HEK293 (cell line): ENCODE measurements at regions not wholly inside any gene's neighbourhood (a gene's known extent, or its start where the extent isn't known, plus 50 kb on each side); places are given as distances from the start of the nearest gene placed in this dataset.

Source experiments
- CTCF ChIA-PET: fragments of 350-600 bp; formaldehyde crosslinking; extraction: SDS; loops from one replicate; lab custom pipeline; 2021; ENCODE audit warnings: antibody characterized with exemption; lab: Yijun Ruan, JAX
- POLR2A ChIA-PET: fragments of 300-600 bp; formaldehyde crosslinking; extraction: SDS; loops from one replicate; lab custom pipeline; 2020; ENCODE audit warnings: antibody characterized with exemption, inconsistent platforms; lab: Yijun Ruan, JAX
- H3K27ac ChIP-seq: fragments of 200-500 bp; sonication (Bioruptor generic); 2 replicates; pipeline ENCODE4 v1.5.1; 2014; ENCODE audit warnings: low read depth, low read length, control low read depth, inconsistent platforms; ENCODE audit errors: extremely low read depth
- H3K36me3 ChIP-seq, 2 experiments: fragments of 200-500 bp in 1 of 2; sonication (Bioruptor generic) in 1 of 2; 1 replicate in 1 of 2; 2 replicates in 1 of 2; pipeline ENCODE4 v1.5.1; 2014 to 2017; ENCODE audit warnings: inconsistent platforms in 2 of 2, low read length in 2 of 2; ENCODE audit not compliant: control insufficient read depth in 2 of 2, insufficient read depth in 1 of 2
- H3K4me1 ChIP-seq: fragments of 200-500 bp; sonication (Bioruptor generic); 2 replicates; pipeline ENCODE4 v1.5.1; 2014; ENCODE audit warnings: mild to moderate bottlenecking, low read length, inconsistent platforms; ENCODE audit not compliant: control insufficient read depth, insufficient read depth
- H3K4me3 ChIP-seq: 2 replicates; pipeline ENCODE4 v1.5.1; 2011; ENCODE audit warnings: low read depth, mild to moderate bottlenecking, control low read depth, low read length, moderate library complexity
- H3K9me3 ChIP-seq: fragments of 200-500 bp; sonication (Bioruptor generic); 2 replicates; pipeline ENCODE4 v1.5.1; 2014; ENCODE audit warnings: low read depth, low read length, inconsistent platforms; ENCODE audit not compliant: control insufficient read depth, insufficient read depth
- GLI4 ChIP-seq: fragments of 450-650 bp; formaldehyde crosslinking; IDR thresholded peaks from 2 replicates; pipeline ENCODE4 v1.5.1; 2016; ENCODE audit warnings: missing biosample characterization, missing genetic modification characterization
- KLF10 ChIP-seq: fragments of 450-650 bp; IDR thresholded peaks from 2 replicates; pipeline ENCODE4 v1.5.1; 2018; ENCODE audit warnings: missing biosample characterization, mild to moderate bottlenecking, missing genetic modification characterization
- OVOL3 ChIP-seq: fragments of 450-650 bp; formaldehyde crosslinking; IDR thresholded peaks from 2 replicates; pipeline ENCODE4 v1.5.1; 2016; ENCODE audit warnings: missing biosample characterization, missing genetic modification characterization
- PRDM2 ChIP-seq: fragments of 450-650 bp; formaldehyde crosslinking; IDR thresholded peaks from 2 replicates; pipeline ENCODE4 v1.5.1; 2016; ENCODE audit warnings: missing biosample characterization, missing genetic modification characterization, borderline replicate concordance
- ZBTB17 ChIP-seq: fragments of 450-650 bp; formaldehyde crosslinking; IDR thresholded peaks from 2 replicates; pipeline ENCODE4 v1.5.1; 2016; ENCODE audit warnings: missing biosample characterization, missing genetic modification characterization
- ZEB2 ChIP-seq: fragments of 450-650 bp; formaldehyde crosslinking; IDR thresholded peaks from 2 replicates; pipeline ENCODE4 v1.5.1; 2016; ENCODE audit warnings: missing biosample characterization, missing genetic modification characterization
- ZNF140 ChIP-seq: fragments of 450-650 bp; formaldehyde crosslinking; IDR thresholded peaks from 2 replicates; pipeline ENCODE4 v1.5.1; 2016; ENCODE audit warnings: missing biosample characterization, missing genetic modification characterization
- ZNF324 ChIP-seq: fragments of 450-650 bp; formaldehyde crosslinking; IDR thresholded peaks from 2 replicates; pipeline ENCODE4 v1.5.1; 2016; ENCODE audit warnings: missing biosample characterization, missing genetic modification characterization
- ZNF335 ChIP-seq: fragments of 450-650 bp; formaldehyde crosslinking; conservative IDR thresholded peaks from 2 replicates; pipeline ENCODE4 v1.5.1; 2016; ENCODE audit warnings: missing biosample characterization, missing genetic modification characterization
- ZNF404 ChIP-seq: fragments of 450-650 bp; formaldehyde crosslinking; IDR thresholded peaks from 2 replicates; pipeline ENCODE4 v1.5.1; 2017; ENCODE audit warnings: missing biosample characterization, missing genetic modification characterization
- ZNF433 ChIP-seq: fragments of 450-650 bp; formaldehyde crosslinking; IDR thresholded peaks from 2 replicates; pipeline ENCODE4 v1.5.1; 2016; ENCODE audit warnings: missing biosample characterization, missing genetic modification characterization, low read depth
- ZNF626 ChIP-seq: fragments of 450-650 bp; sonication (Bioruptor Pico); formaldehyde crosslinking; IDR thresholded peaks from 2 replicates; pipeline ENCODE4 v1.5.1; 2018; ENCODE audit warnings: missing biosample characterization, missing genetic modification characterization, inconsistent platforms
- ZNF707 ChIP-seq: fragments of 450-650 bp; formaldehyde crosslinking; IDR thresholded peaks from 2 replicates; pipeline ENCODE4 v1.5.1; 2016; ENCODE audit warnings: missing biosample characterization, missing genetic modification characterization
- ZNF830 ChIP-seq: fragments of 450-650 bp; IDR thresholded peaks from 2 replicates; pipeline ENCODE4 v1.5.0; 2018; ENCODE audit warnings: missing biosample characterization, missing genetic modification characterization, low read depth, mild to moderate bottlenecking, moderate library complexity
- ZSCAN23 ChIP-seq: fragments of 450-650 bp; formaldehyde crosslinking; IDR thresholded peaks from 2 replicates; pipeline ENCODE4 v1.5.1; 2016; ENCODE audit warnings: missing biosample characterization, missing genetic modification characterization
- TF ChIP-seq, protein P1 (sequence below): fragments of 450-650 bp; formaldehyde crosslinking; IDR thresholded peaks from 2 replicates; pipeline ENCODE4 v1.5.1; 2016; ENCODE audit warnings: missing biosample characterization, missing genetic modification characterization
- TF ChIP-seq, protein P2 (sequence below): fragments of 450-650 bp; formaldehyde crosslinking; IDR thresholded peaks from 2 replicates; pipeline ENCODE4 v1.5.1; 2016; ENCODE audit warnings: missing biosample characterization, missing genetic modification characterization
- TF ChIP-seq, protein P3 (sequence below): fragments of 450-650 bp; formaldehyde crosslinking; IDR thresholded peaks from 2 replicates; pipeline ENCODE4 v1.5.1; 2016; ENCODE audit warnings: missing biosample characterization, missing genetic modification characterization
- TF ChIP-seq, protein P4 (sequence below): fragments of 450-650 bp; formaldehyde crosslinking; IDR thresholded peaks from 2 replicates; pipeline ENCODE4 v1.5.1; 2016; ENCODE audit warnings: missing biosample characterization, missing genetic modification characterization

DNA sequence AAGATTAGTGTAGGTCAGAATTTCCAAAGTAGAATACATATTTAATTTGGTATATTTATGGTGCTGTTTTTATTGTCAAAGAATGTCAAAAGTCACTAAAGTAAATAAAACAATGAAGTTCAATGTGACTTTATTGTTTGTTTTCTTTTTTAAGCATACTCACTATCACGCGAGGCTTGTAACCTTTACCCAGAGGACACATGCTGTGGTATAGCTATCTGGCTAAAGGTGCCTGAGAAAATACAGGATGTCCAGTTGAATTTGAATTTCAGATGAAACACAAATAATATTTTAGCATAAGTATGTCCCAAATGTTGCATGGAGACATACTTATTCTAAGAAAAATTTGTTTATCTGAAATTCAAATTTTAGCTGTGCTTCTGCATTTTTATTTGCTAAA is 103.3 kb upstream of the KLF7 start (continued):
- no peak for TF ChIP-seq PRDM2
- TF ChIP-seq, all 188 proteins: peak for 0

DNA sequence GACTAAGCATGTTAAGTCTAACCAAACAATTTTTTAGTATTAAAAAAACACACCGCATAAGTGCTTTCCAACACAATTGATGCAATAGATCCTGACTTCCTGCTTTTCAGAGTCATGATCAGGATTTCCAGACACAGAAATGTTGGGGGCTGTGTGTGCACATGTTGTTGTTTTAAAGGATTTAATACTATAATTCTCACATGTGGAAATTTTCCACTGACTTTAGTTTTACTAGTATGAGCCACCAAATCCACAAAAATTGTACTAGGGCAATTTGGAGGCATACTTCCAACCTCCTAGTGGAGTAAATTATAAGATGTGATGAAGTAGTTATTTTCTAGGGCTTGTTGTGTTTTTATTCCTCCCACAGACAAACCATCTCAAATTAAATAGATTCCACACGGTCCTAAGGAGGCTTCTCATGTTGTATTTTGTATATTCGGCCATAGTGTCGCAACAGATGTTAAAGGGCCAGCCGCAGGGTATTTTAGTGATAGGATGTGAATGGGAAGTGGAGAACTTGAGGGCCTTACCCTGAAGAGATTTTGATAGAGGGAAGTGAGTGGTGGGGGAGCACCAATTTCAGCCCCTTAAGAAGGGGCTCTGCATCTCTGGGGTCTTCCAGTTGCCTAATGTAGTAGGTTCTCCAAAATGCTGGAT is 108.9 kb upstream of the KLF7 start:
- POLR2A ChIA-PET: no interaction called here
- Histone ChIP-seq H3K27ac (no peak overlapping the region), H3K36me3 (no peaks in the 10 kb centered on the region), H3K4me3 (no peak overlapping the region), H3K4me1 (no peaks in the 10 kb centered on the region), H3K9me3 (no peaks in the 10 kb centered on the region)
- TF ChIP-seq ZNF830 (tag by site-specific recombination) (no peak), ZSCAN23 (tag by site-specific recombination) (no peak), ZBTB17 (tag by site-specific recombination) (no peak), ZEB2 (tag by site-specific recombination) (no peak), ZNF626 (no peak), ZNF404 (no peak), ZNF140 (tag by site-specific recombination) (no peak), ZNF335 (no peak), ZNF324 (tag by site-specific recombination) (no peak), ZNF433 (tag by site-specific recombination) (no peak), ZNF707 (tag by site-specific recombination) (no peak), GLI4 (tag by site-specific recombination) (no peak), OVOL3 (tag by site-specific recombination) (no peak), KLF10 (tag by site-specific recombination) (no peak)
- TF ChIP-seq, protein P1, sequence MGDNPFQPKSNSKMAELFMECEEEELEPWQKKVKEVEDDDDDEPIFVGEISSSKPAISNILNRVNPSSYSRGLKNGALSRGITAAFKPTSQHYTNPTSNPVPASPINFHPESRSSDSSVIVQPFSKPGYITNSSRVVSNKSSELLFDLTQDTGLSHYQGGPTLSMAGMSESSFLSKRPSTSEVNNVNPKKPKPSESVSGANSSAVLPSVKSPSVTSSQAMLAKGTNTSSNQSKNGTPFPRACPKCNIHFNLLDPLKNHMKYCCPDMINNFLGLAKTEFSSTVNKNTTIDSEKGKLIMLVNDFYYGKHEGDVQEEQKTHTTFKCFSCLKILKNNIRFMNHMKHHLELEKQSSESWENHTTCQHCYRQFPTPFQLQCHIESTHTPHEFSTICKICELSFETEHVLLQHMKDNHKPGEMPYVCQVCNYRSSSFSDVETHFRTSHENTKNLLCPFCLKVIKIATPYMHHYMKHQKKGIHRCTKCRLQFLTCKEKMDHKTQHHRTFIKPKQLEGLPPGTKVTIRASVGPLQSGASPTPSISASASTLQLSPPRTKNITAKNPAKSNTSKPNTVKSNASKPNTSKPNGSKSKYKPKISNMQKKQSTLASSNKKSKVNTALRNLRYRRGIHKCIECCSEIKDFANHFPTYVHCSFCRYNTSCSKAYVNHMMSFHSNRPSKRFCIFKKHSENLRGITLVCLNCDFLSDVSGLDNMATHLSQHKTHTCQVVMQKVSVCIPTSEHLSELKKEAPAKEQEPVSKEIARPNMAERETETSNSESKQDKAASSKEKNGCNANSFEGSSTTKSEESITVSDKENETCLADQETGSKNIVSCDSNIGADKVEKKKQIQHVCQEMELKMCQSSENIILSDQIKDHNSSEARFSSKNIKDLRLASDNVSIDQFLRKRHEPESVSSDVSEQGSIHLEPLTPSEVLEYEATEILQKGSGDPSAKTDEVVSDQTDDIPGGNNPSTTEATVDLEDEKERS (tag by site-specific recombination): no peak
- TF ChIP-seq, protein P2, sequence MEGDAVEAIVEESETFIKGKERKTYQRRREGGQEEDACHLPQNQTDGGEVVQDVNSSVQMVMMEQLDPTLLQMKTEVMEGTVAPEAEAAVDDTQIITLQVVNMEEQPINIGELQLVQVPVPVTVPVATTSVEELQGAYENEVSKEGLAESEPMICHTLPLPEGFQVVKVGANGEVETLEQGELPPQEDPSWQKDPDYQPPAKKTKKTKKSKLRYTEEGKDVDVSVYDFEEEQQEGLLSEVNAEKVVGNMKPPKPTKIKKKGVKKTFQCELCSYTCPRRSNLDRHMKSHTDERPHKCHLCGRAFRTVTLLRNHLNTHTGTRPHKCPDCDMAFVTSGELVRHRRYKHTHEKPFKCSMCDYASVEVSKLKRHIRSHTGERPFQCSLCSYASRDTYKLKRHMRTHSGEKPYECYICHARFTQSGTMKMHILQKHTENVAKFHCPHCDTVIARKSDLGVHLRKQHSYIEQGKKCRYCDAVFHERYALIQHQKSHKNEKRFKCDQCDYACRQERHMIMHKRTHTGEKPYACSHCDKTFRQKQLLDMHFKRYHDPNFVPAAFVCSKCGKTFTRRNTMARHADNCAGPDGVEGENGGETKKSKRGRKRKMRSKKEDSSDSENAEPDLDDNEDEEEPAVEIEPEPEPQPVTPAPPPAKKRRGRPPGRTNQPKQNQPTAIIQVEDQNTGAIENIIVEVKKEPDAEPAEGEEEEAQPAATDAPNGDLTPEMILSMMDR (tag by site-specific recombination): no peak
- TF ChIP-seq, protein P3, sequence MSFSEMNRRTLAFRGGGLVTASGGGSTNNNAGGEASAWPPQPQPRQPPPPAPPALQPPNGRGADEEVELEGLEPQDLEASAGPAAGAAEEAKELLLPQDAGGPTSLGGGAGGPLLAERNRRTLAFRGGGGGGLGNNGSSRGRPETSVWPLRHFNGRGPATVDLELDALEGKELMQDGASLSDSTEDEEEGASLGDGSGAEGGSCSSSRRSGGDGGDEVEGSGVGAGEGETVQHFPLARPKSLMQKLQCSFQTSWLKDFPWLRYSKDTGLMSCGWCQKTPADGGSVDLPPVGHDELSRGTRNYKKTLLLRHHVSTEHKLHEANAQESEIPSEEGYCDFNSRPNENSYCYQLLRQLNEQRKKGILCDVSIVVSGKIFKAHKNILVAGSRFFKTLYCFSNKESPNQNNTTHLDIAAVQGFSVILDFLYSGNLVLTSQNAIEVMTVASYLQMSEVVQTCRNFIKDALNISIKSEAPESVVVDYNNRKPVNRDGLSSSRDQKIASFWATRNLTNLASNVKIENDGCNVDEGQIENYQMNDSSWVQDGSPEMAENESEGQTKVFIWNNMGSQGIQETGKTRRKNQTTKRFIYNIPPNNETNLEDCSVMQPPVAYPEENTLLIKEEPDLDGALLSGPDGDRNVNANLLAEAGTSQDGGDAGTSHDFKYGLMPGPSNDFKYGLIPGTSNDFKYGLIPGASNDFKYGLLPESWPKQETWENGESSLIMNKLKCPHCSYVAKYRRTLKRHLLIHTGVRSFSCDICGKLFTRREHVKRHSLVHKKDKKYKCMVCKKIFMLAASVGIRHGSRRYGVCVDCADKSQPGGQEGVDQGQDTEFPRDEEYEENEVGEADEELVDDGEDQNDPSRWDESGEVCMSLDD (tag by site-specific recombination): no peak
- TF ChIP-seq, protein P4, sequence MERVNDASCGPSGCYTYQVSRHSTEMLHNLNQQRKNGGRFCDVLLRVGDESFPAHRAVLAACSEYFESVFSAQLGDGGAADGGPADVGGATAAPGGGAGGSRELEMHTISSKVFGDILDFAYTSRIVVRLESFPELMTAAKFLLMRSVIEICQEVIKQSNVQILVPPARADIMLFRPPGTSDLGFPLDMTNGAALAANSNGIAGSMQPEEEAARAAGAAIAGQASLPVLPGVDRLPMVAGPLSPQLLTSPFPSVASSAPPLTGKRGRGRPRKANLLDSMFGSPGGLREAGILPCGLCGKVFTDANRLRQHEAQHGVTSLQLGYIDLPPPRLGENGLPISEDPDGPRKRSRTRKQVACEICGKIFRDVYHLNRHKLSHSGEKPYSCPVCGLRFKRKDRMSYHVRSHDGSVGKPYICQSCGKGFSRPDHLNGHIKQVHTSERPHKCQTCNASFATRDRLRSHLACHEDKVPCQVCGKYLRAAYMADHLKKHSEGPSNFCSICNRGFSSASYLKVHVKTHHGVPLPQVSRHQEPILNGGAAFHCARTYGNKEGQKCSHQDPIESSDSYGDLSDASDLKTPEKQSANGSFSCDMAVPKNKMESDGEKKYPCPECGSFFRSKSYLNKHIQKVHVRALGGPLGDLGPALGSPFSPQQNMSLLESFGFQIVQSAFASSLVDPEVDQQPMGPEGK (tag by site-specific recombination): no peak
- CTCF ChIA-PET: no interaction called here
